ENCODE measurements at regions not wholly inside any gene's neighbourhood (a gene's known extent, or its start where the extent isn't known, plus 50 kb on each side); places are given as distances from the start of the nearest gene placed in this dataset.

- no peak overlapping the region for H2AK5ac ChIP-seq (ENCODE audit: low read depth, low read length)
- H2BK12ac ChIP-seq (ENCODE audit: low read depth, low read length): no peak overlapping the region
- H4K5ac ChIP-seq (ENCODE audit: insufficient read length, low read depth, low read length): no peak overlapping the region
- H3K9ac ChIP-seq (replicated peaks in 1 of 4; ENCODE audit: extremely low read depth in 1 of 4, low read depth in 3 of 4, low read length in 3 of 4): no peak overlapping the region
- no peak overlapping the region for H2AFZ ChIP-seq (ENCODE audit: low read length)
- no peak overlapping the region for H3K56ac ChIP-seq (replicated peaks; ENCODE audit: insufficient read length, low read depth, low read length)
- H3K79me1 ChIP-seq (ENCODE audit: low read depth, low read length): no peaks in the 10 kb centered on the region
- H2BK5ac ChIP-seq (ENCODE audit: low read depth, low read length): no peak overlapping the region
- no peak overlapping the region for H3K4ac ChIP-seq (replicated peaks; ENCODE audit: insufficient read length, low read depth, low read length)
- H4K91ac ChIP-seq (replicated peaks; ENCODE audit: insufficient read length, low read length): no peak overlapping the region
- no peaks in the 10 kb centered on the region for H3K36me3 ChIP-seq (ENCODE audit: control insufficient read depth in 2 of 4, insufficient read depth in 4 of 4, low read length in 3 of 4)
- ChIA-PET POLR2A (ENCODE audit: partially characterized antibody) (no interaction called here), CTCF (ENCODE audit: partially characterized antibody) (interaction anchor here (0.6 to 0.8 kb wide), 2 partner anchors 174 to 214 kb away, joined by 3 to 4 read pairs; no protein-coding TSS in a partner anchor)
- no peaks in the 10 kb centered on the region for H3K23me2 ChIP-seq (ENCODE audit: low read depth, low read length)
- H4K8ac ChIP-seq (ENCODE audit: extremely low read depth, insufficient read depth, low read length): no peak overlapping the region
- FAIRE-seq: no peak
- H3K79me2 ChIP-seq (ENCODE audit: control insufficient read depth in 1 of 2, insufficient read depth in 2 of 2, low read length in 2 of 2): no peaks in the 10 kb centered on the region
- no peak for DNase-seq (ENCODE audit: low read depth in 1 of 2, low spot score in 2 of 2)
- no peak overlapping the region for H2BK20ac ChIP-seq (ENCODE audit: low read length)
- no peak overlapping the region for H2BK15ac ChIP-seq (ENCODE audit: low read length)
- no peaks in the 10 kb centered on the region for H3K9me3 ChIP-seq (ENCODE audit: insufficient read depth in 2 of 2, low read depth in 1 of 2, low read length in 1 of 2)
- H3K27me3 ChIP-seq (replicated peaks in 1 of 4; ENCODE audit: control insufficient read depth in 3 of 4, extremely low read depth in 1 of 4, insufficient read depth in 3 of 4, low read length in 3 of 4): no peaks in the 10 kb centered on the region
- no peak overlapping the region for H3K27ac ChIP-seq (ENCODE audit: low read depth, low read length)
- H3K4me1 ChIP-seq (replicated peaks in 1 of 4; ENCODE audit: control insufficient read depth in 3 of 4, insufficient read depth in 4 of 4, low read length in 3 of 4): no peaks in the 10 kb centered on the region
- H3K4me3 ChIP-seq (ENCODE audit: extremely low read depth in 1 of 4, insufficient read depth in 2 of 4, low read depth in 3 of 4, low read length in 4 of 4): no peak overlapping the region
- TF ChIP-seq CHD2 (IDR thresholded peaks at IDR 0.05; ENCODE audit: low read length) (no peak), JUN (IDR thresholded peaks at IDR 0.05; ENCODE audit: low read depth, low read length) (no peak), EGR1 (IDR thresholded peaks at IDR 0.05; ENCODE audit: borderline replicate concordance, low read depth, low read length) (no peak), HDAC2 (IDR thresholded peaks at IDR 0.05; ENCODE audit: borderline replicate concordance in 1 of 2, low read depth in 2 of 2, low read length in 2 of 2) (no peak), ZNF274 (IDR thresholded peaks at IDR 0.05; ENCODE audit: borderline replicate concordance, extremely low read depth, low read length) (no peak), EZH2 (IDR thresholded peaks at IDR 0.05; ENCODE audit: low read depth, low read length, severe bottlenecking) (no peak), CHD1 (IDR thresholded peaks at IDR 0.05; ENCODE audit: low read depth, low read length) (no peak)
- H3K14ac ChIP-seq (ENCODE audit: insufficient read length): no peak overlapping the region
- no peaks in the 10 kb centered on the region for H4K20me1 ChIP-seq (replicated peaks in 1 of 2; ENCODE audit: control insufficient read depth in 1 of 2, insufficient read depth in 2 of 2, low read length in 2 of 2)
- no peak overlapping the region for H3K18ac ChIP-seq (ENCODE audit: extremely low read depth, low read length)
- no peak overlapping the region for H2BK120ac ChIP-seq (replicated peaks; ENCODE audit: low read depth, low read length)
- no peak overlapping the region for H3K4me2 ChIP-seq (ENCODE audit: insufficient read depth in 1 of 2, low read depth in 2 of 2, low read length in 2 of 2)
- H3K23ac ChIP-seq (ENCODE audit: insufficient read length): no peak overlapping the region
Observed at GRCh38 chr2:164275659-164276058, 345.6 kb downstream of the GRB14 start.

Data from H1 (cell line).